Activated CD4-positive, alpha-beta T cell treated with anti-CD3 and anti-CD28 coated beads for 24 hours (primary cell): ENCODE measurements at regions not wholly inside any gene's neighbourhood (a gene's known extent, or its start where the extent isn't known, plus 50 kb on each side); places are given as distances from the start of the nearest gene placed in this dataset.

Source experiments
- DNase-seq, 2 donors: peaks; one replicate each; pipeline ENCODE4 v3.0.0-alpha.2; 2020; ENCODE audit warnings: low read depth in 2 of 2

DNA sequence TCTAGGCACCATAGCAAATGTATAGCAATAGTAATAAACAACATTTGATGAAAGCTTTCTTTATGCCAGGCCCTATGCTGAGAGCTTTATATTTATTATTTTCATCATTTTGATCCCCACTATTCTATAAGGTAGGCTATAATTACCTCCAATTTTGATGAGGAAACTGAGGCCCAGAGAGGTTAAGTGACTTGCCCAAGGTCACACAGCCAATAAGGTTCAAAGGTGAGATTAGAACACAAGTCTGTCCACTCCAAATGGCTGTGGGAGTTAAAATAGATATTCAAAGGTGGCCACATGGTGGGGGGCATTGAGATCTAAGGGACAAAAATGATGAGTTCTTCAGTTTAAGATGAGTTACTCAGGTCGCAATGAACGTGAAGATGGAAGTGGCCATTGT is 269.9 kb downstream of the BMP7 start:
- no peak for DNase-seq

DNA sequence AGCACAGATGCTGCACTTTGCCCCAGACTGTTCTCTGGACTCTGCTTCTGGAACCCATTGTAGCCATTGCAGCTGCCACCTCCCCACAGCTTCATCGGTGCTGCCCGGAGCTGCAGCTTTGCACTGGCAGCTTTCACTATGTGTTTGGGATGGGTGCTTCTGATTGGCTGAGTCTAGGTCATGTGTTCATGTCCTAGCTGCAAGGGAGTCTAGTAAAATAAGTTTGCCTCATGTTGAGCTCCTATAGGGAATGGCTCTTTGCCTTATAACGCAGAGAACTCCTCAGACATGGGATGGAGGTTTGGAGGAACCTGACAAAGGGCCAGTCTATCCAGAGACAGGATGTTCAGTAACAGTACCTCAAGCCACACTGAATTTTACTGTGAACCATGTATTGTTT is 268.0 kb downstream of the BMP7 start:
- DNase-seq: no peak

DNA sequence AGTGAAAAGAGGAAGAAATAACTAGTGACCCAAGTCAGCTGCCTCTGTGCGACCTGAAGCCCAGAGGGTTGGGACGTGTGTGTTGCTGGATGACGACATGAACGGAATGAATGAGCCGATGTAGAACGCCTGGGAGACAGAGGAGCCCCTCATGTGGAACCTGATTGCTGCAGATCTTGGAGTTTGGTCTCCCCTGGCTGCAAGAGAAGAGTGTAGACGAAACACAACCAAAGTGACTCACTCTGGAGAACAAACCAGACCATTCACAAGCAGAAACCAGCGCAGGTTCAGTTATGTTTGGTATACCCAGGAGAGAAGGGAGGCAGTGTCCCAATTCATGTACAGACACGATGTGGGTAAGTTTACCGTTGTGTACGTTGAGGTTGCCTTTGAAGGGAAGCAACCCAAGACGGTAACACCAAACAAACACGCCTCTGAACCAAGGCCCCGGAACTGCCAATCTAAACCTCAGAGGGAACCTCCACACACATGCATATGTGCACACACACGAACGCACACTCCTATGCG is 265.9 kb downstream of the BMP7 start:
- DNase-seq: no peak

DNA sequence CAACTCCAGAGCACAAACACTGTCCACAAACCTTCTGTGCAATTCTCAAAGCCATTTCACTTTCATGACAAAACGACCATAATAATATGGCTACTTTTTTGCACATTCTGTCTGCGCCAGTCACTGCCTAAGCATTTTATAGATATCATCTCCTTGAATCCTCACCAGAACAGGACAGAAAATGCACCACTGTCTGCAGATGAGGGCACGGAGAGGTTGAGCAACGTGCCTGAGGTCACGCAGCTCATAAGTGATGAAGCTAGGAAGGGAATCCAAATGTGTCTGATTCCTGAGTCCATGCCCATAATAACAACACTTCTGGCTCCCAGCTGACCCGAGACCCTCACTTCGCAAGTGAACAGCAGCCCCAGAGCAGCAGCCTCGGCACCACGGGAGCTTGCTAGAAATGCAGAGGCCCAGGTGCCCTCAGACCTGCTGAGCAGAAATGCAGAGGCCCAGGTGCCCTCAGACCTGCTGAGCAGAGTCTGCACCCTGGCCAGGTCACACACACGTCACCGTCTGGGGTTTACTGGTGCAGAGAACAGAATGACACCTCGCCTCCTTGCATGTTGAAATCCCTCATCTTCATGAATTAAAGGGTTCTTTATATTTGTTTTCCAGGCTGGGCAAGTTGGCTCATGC is 265.2 kb downstream of the BMP7 start:
- no peak for DNase-seq

DNA sequence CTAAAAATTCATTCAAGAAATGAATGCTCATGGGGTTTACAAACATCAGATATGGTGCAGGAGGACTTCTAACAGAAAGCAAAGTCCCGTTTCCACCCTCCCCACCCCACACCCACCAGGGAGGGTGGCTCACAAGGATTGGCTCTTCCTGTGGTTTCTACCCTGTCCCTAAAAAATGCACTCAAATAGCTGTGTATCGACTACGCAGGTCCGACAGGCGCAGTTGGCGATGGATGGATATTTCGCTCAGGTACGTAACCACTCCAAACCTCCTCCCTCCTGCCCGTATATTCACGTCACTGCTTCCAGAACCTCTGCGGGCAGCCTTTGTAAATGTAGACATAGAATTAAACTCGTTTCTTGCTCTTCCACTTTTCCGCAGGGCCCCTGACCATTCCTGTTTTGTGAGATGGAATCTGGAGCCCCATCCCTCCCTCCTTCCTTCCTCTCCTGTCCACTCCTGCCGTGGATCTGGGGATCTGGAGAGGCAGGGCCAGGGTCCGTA is 264.3 kb downstream of the BMP7 start:
- no peak for DNase-seq

DNA sequence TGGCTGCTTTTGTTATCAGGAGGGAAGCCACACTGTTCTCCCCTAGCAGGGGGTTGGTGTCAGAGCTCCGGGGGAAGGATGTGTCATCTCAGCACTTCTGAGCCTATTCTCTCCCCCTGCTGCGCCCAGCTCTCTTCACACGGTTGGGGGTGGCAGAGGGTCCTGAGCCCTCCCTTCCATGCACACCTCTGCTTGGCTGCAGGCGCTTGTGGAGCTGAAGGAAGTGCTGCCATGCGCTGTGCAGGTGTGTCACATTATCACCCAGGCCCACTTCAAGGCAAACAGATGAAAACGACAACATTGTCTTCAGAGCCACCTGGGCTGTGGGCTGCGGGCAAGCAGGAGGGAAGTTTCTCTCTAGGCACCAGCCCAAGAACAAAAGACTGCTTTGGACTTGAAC is 263.4 kb downstream of the BMP7 start:
- no peak for DNase-seq

DNA sequence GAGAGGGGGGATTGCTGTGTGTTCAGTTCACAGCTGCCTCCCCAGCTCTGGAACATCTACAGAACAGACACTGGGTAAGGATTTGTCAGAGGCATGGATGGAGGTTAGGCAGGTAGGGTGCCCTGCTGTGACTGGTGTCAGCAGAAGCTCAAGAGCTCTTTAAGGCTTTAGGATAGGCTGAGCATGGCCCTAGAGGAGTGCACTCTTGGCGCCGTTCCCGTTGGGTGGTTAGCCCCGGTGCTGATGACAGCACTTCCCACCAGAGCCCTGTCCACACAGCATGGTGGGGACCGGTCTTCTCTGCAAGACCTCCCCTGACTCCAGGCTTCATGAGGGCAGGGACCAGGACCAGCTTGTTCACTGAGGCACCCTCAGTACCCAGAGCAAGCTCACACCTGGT is 262.0 kb downstream of the BMP7 start:
- no peak for DNase-seq

DNA sequence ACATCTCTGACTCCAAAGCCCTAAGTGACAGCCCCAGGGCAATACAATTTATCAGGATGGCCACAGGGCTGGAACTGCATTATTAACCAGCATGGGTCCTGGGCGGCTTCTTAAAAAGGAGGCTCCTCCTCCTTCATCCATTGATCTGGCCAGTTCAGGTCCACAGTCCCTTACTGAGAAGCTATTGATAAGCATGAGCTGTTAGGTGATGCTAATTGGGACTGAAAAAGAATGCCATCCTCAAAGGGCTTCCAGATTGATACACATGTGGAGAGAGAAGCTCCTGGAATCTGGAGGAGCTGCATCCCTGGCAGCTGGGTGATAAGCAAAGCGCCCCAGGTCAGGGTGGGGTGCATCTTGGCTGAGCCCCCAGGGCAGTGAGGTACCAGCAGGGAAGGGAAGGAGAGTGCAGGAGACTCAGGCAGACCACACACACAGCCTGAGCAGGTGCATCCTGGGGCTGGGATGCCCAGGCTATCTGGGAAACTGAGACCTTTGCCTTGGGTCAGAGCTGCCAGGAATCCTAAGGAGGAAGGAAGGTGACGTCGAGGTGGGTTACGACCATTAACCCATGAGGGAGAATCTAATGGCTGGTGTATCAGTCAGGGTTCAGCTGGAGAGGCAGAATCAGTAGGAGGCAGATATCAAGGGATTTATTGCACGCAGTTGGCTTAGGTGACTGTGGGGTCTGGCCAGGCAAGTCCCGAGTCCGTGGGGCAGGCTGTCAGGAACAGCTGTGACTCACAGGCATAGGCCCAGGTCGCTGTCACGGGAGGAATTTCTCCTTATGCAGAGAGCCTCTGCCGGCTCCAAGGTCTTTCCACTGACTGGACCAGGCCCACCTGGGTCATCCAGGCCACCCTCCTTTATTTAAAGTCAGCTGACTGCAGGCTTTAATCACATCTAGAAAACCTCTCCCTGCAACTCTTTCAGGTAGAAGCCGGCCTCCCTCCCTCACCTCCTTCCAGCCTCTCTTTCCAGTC is 261.2 kb downstream of the BMP7 start:
- DNase-seq: no peak

DNA sequence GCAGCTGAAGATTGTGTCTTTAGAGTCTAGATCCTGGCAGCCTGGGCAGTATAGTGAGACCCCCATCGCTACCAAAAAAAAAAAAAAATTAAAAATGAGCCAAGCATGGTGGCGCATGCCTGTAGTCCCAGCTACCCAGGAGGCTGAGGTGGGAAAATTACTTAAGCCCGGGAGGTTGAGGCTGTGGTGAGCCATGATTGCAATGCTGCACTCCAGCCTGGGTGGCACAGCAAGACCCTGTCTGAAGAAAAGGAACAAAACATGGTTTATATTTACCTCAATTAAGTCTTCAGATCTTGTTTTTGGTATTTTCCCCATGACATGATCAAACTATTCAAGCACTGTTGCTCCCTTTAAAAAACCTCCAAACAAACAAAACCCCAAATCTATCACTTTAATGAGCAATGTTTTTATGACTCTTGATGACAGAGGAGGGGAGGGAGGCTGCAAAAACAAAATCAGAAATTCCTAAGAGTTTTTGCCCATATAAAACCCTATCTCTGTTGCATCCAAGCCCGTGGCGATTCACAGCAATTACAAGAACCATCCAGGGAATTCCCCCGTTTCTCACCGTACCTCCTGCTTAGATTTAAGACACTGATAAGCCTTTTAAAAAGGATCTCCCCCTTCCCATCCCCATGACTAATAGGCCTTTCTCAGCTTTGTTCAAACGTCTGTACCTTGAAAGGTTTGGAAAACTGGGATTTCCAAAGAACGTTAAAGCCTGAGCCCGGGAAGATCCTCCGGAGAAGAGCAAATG is 259.9 kb downstream of the BMP7 start:
- DNase-seq: no peak

DNA sequence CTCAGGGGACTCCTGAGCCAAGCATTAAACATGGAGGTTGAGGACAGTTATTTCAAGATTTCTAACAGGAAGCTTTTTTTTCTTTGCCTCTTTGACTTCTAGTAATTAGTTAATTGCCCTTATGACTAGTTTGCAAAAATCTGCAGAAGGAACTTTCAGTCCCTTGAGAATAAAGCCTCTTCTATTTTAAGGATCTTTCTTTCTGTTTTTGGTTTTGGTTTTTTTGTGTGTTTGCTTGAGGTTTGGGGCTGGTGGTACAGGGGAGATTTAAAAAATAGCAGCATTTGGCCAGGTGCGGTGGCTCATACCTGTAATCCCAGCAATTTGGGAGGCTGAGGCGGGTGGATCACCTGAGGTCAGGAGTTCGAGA is 259.3 kb downstream of the BMP7 start:
- DNase-seq: no peak

DNA sequence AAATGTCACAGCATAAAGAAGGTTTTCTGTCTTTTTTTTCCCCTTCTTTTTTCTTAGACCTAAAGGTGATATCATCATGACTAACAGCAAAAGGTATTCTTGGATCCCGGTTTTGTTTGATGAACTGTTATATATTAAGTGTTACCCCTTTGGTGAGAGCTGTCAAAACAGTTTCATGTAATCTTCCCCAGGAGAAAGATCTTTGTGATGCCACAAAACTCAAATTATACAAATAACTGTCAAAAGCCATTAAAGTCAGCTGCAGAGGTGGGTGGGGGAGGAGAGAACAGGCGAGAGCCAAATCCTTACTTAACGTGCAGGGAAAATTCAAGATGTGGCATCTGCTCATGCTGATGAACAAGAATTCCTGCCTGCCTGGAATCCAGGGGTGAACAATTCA is 258.2 kb downstream of the BMP7 start:
- DNase-seq: no peak

DNA sequence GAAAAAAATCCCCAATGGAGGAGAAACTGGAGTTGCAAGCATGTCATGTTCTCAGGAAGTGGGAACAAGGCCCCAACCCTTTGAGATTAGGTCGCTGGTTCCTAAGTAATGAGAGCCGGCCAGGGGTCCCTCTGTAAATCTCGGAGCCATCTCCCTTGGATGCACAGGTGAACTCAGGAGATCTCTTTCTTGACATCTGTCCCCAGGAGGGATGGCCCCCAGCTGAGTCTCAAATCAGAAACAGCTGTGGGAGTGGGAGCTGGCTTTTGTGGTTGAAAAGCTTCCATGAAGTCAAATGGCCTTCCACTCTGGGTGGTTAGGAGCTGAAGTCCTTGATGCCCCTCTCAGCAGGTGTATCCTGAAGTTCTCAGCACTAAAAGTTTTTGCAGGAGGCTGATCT is 257.1 kb downstream of the BMP7 start:
- no peak for DNase-seq

DNA sequence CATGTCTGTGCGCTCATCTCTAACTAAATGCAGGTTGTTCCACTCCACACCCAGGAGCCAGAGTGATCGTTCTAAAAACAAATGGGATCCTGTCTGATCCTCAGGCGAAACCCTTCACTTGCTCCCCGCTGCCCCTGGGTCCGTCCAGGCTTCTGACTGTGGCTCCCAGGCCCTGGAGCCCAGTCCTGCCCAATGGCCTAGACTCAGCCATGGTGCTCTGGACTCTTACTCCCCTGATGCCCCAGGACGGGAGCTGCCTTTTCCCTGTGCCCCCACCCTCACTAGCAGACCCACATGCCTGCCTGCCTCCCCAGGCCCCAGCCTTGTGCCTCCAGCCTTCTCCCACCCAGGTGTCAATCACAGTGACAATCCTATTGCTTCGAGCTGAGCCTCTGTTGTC is 256.7 kb downstream of the BMP7 start:
- no peak for DNase-seq

DNA sequence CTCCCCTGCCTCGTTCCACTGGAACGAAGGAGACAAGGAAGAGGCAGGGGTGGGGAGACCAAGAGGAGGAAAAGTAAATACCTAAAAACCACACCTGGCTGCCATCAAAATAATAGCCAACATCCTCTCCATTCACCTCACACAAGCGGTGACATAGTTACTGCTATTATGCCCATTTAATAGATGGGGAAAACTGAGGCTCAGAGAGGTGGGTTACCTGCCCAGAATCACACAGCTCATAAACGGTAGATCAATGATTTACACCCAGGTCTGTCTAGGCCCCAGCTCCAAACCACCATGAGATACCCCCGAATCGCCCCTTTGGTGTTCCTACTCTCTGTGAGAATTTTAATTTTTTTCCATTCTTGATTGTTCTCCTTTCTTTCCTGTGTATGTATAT is 253.8 kb downstream of the BMP7 start:
- DNase-seq: no peak

DNA sequence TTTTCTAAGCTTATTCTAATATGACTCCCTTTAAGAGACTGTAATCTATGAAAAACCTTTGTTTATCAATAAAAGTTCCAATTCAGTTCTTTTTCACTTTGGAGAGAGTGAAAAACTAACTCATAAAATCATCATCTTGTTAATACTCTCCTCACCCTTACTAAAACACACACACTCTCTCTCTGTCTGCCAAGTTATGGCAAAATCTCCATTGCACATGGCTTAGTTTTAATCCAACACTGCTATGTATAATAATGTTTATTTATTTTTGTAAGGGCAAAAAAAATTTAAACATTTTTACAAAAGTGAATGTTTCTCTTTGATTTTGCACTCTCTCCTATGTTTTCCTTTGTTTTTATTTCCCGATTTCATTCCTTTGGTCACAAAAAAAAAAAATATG is 253.2 kb downstream of the BMP7 start:
- no peak for DNase-seq

DNA sequence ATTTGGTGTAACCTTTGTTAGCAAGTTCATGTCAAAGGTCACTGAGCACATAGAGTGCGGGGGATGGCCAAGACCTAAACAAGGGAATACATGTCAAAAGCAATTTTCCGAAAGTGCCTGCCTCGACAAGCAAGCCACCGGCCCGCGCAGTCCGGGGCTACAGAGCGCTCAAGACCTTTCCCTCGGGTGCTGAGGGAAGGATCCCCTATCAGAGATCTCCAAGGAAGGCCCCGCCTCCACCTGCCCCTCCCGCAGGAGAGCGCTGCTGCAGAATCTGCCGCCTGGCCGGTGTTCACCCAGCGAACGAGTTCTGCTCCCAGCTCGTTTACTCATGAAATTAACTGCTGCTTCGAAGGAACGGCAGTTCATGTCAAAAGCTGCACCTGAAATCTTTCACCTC is 252.7 kb downstream of the BMP7 start:
- DNase-seq: no peak

DNA sequence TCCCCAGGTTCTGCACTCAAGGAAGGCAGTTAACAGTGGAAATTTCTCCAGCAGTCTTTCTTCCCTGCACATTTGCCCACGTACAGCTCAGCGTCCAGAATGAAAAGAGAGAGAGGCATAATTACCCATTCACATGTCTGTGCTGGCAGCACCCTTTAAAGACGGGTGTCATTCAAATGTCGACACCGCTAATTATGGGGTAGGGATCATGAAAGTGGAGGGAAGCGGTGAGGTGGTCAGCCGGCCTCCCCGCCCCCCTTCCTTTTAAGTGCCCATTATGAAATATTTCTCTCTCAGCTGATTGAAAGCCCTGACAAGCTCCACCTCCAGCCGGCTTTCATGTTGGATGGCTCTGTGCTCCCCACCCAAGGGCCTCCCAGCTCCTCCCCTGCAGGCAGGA is 246.1 kb downstream of the BMP7 start:
- no peak for DNase-seq

DNA sequence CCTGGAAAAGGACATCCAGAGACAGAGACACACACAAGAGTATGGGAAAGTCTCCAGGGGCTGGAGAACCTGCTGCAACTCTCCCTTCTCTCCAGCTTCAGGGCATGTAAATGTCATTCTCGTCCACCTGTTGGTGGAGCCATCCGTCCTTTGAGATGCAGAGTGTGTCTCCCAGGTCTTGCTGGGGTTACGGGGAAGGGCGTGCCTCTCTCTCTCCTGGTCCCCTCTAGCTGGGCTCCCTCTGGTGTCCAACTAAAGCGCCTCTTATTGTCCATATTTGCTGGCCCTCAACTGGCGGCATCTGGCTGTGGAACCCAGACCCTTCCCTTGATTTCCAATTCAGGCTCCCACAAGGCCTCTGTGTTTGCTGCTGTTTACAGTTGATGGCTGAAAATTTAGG is 244.1 kb downstream of the BMP7 start:
- DNase-seq: no peak

DNA sequence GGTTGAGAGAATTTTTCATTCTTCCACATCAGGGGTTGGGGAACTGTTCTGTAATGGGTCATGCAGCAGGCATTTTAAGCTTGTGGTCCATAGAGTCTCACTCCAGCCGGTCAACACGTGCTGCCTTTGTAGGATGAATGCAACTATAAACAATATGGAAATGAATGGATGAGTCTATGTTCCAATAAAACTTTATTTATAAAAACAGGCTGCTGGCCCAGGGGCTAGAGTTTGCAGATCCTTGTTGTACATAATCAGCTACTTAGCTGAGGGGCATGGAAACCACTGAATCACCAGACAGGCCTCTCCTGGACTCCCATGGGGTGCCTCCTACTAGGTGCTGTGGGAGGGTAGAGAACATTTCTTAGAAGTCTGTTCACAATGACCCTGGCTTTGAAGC is 243.4 kb downstream of the BMP7 start:
- DNase-seq: no peak

DNA sequence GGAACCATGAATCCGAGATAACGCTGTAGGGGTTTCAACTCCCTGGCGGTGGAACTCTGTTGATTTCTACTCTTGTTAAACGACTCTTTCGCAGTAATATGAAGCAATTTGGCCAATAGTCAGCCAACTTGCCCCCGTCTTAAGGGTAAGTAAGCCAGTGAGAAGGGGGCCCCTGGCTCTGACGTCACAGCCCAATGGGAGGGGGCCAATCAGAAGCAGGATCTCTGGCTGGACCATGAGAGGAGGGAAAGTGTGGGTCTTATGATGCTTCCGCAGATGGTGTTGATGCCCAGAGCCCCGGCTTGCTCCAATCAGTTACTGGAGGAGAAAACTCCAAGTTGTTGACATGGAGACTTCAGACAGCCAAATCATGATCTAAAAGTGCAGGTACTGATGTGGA is 242.4 kb downstream of the BMP7 start:
- DNase-seq: no peak

DNA sequence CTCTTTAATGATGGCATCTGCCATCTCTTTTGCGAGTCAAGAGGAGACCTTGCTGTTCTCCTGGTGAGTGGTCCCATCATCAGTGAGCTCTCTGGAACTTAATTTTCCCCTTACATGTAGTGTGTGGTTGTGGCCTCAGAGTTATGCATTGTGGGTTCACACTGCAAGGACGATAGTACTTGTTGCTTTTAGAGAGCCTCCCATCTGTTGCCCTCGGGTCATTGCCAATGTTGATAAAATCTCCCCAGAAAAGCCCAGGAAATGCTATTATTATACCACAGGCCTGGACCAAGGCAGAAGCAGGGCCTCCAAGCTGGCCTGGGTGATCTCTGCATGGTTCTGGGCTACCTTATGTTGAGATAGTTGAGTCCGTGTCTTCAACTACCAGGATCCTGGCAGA is 241.6 kb downstream of the BMP7 start:
- DNase-seq: no peak

DNA sequence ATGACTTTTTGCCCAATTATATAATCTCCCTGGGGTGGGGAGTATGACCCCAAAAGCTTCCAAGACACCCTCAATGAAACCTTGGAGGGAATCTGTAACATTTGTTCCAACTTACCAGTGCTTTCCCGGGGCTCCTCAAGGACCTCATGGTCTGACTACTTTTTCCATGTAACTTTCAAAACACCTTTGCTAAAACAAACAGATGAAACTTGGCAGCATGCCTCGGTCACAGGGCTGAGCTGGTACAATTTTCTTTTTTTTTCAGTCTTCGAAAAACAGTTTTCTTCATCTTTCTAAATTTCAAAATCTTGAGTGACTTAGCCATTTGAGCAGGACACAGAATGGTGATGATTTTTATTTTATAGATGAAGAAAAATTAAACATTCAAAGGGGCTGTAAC is 241.2 kb downstream of the BMP7 start:
- no peak for DNase-seq
